B cell (primary cell): ENCODE measurements at regions not wholly inside any gene's neighbourhood (a gene's known extent, or its start where the extent isn't known, plus 50 kb on each side); places are given as distances from the start of the nearest gene placed in this dataset.

ENCODE experiments used
- ATAC-seq: fragments of 200-7000 bp; cut with Tn5 transposase; one replicate; pipeline ENCODE4 v1.10.0; 2021; ENCODE audit warnings: low read depth, mild to moderate bottlenecking, moderate number of reproducible peaks, moderate library complexity
- CTCF ChIA-PET: fragments of 350-600 bp; sonication (Branson Sonifier 250); formaldehyde crosslinking; loops from one replicate; lab custom pipeline; 2021; ENCODE audit warnings: antibody characterized with exemption, inconsistent platforms; lab: Charles Lee
- POLR2A ChIA-PET: fragments of 350-600 bp; sonication (Branson Sonifier 250); formaldehyde crosslinking; loops from one replicate; lab custom pipeline; 2021; ENCODE audit warnings: antibody characterized with exemption; lab: Charles Lee
- DNase-seq: peaks from one replicate; pipeline ENCODE4 v3.0.0; 2013
- H2AFZ ChIP-seq: 2 replicates; pipeline ENCODE4 v1.6.1; 2012; ENCODE audit warnings: mild to moderate bottlenecking, low read depth, low read length; ENCODE audit not compliant: insufficient read depth, poor library complexity, severe bottlenecking
- H3K27ac ChIP-seq, 2 donors: 1 replicate in 1 of 2; 2 replicates in 1 of 2; pipeline ENCODE4 v1.5.1; 2012 to 2013; ENCODE audit warnings: low read length in 2 of 2, mild to moderate bottlenecking in 2 of 2, moderate library complexity in 1 of 2
- H3K27me3 ChIP-seq, 4 experiments: fragments of 200-600 bp in 1 of 4; sonication (generic) in 1 of 4; replicated peaks in 1 of 4; 1 replicate in 2 of 4; 2 replicates in 2 of 4; pipeline versions ENCODE4 v1.6.1 to v1.7.0; 2013 to 2016; ENCODE audit warnings: low read length in 3 of 4, mild to moderate bottlenecking in 2 of 4, mixed read lengths in 1 of 4, moderate library complexity in 1 of 4; ENCODE audit not compliant: insufficient read depth in 4 of 4, control insufficient read depth in 3 of 4; ENCODE audit errors: control extremely low read depth in 1 of 4
- H3K36me3 ChIP-seq, 2 experiments: replicated peaks in 1 of 2; 1 replicate in 1 of 2; 2 replicates in 1 of 2; pipeline versions ENCODE4 v1.6.1 to v1.7.1; 2013; ENCODE audit warnings: low read length in 1 of 2; ENCODE audit not compliant: insufficient read depth in 2 of 2, control insufficient read depth in 1 of 2; ENCODE audit errors: control extremely low read depth in 1 of 2, extremely low read depth in 1 of 2
- H3K4me1 ChIP-seq, 2 donors: fragments of 200-600 bp in 1 of 2; sonication (generic) in 1 of 2; 1 replicate in 1 of 2; 2 replicates in 1 of 2; pipeline versions ENCODE4 v1.5.1 to v1.6.1; 2013 to 2017; ENCODE audit warnings: low read length in 2 of 2; ENCODE audit not compliant: control insufficient read depth in 2 of 2, insufficient read depth in 2 of 2
- H3K4me2 ChIP-seq: replicated peaks from 2 replicates; pipeline ENCODE3; 2012; ENCODE audit warnings: mild to moderate bottlenecking, low read depth, low read length; ENCODE audit not compliant: poor library complexity, severe bottlenecking
- H3K4me3 ChIP-seq, 5 experiments: fragments of 200-600 bp in 1 of 5; sonication (generic) in 1 of 5; 1 replicate in 3 of 5; 2 replicates in 2 of 5; pipeline versions ENCODE4 v1.5.1 to v1.7.0; 2011 to 2016; ENCODE audit warnings: low read length in 4 of 5, mild to moderate bottlenecking in 4 of 5, low read depth in 2 of 5, control low read depth in 1 of 5, moderate library complexity in 1 of 5; ENCODE audit not compliant: insufficient read depth in 1 of 5; ENCODE audit errors: control extremely low read depth in 1 of 5, extremely low read depth in 1 of 5
- H3K79me2 ChIP-seq: fragments of 200-600 bp; sonication (generic); one replicate; pipeline ENCODE4 v1.6.0; 2016; ENCODE audit warnings: low read length; ENCODE audit not compliant: control insufficient read depth, insufficient read depth
- H3K9ac ChIP-seq: fragments of 200-600 bp; sonication (generic); 2 replicates; pipeline ENCODE4 v1.6.1; 2017; ENCODE audit warnings: mild to moderate bottlenecking, low read length, moderate library complexity
- H3K9me3 ChIP-seq, 3 donors: one replicate each; pipeline versions ENCODE4 v1.6.1 to v1.7.1; 2013; ENCODE audit warnings: low read length in 2 of 3; ENCODE audit not compliant: control insufficient read depth in 2 of 3, insufficient read depth in 1 of 3; ENCODE audit errors: control extremely low read depth in 1 of 3
- H4K20me1 ChIP-seq: 2 replicates; pipeline ENCODE4 v1.6.0; 2012; ENCODE audit warnings: mild to moderate bottlenecking, low read length; ENCODE audit not compliant: insufficient read depth, control insufficient read depth, poor library complexity, severe bottlenecking
- H3K27ac Mint-ChIP-seq: one replicate; pipeline ENCODE4 v1.8.0; 2021; ENCODE audit warnings: mixed read lengths
- H3K27me3 Mint-ChIP-seq: one replicate; pipeline ENCODE4 v1.8.0; 2021; ENCODE audit warnings: mixed read lengths
- H3K4me1 Mint-ChIP-seq: one replicate; pipeline ENCODE4 v1.8.0; 2021; ENCODE audit warnings: mixed read lengths
- H3K4me3 Mint-ChIP-seq: one replicate; pipeline ENCODE4 v1.8.0; 2021; ENCODE audit warnings: mixed read lengths
- H3K9me3 Mint-ChIP-seq: one replicate; pipeline ENCODE4 v1.8.0; 2022; ENCODE audit warnings: mixed read lengths; ENCODE audit not compliant: insufficient read depth
- EZH2 ChIP-seq: IDR thresholded peaks from 2 replicates; pipeline ENCODE4 v1.6.1; 2012; ENCODE audit warnings: borderline replicate concordance, low read depth, mild to moderate bottlenecking, moderate library complexity, low read length; ENCODE audit not compliant: insufficient read depth, poor library complexity, severe bottlenecking
- WGBS: methylation state at CpG from one replicate; pipeline ENCODE4 v1.1.5; 2013; ENCODE audit warnings: missing lambda C conversion rate; ENCODE audit not compliant: insufficient coverage; 5-methylcytosine and 5-hydroxymethylcytosine counted together
- intact Hi-C: fragments of 100-400 bp; cut with micrococcal nuclease; formaldehyde crosslinking; loops from one replicate; pipeline ENCODE4 v1.10.0; 2022
- TF ChIP-seq, protein P1 (sequence below): fragments of 200-600 bp; IDR thresholded peaks from one replicate; pipeline ENCODE4 v1.8.0; 2022; ENCODE audit warnings: antibody characterized with exemption, mild to moderate bottlenecking

GRCh38 chr3:144177649-144178048 is 206.0 kb downstream of the DIPK2A start:
- intact Hi-C loops: no loop called here
- CTCF ChIA-PET: no interaction called here

DNA sequence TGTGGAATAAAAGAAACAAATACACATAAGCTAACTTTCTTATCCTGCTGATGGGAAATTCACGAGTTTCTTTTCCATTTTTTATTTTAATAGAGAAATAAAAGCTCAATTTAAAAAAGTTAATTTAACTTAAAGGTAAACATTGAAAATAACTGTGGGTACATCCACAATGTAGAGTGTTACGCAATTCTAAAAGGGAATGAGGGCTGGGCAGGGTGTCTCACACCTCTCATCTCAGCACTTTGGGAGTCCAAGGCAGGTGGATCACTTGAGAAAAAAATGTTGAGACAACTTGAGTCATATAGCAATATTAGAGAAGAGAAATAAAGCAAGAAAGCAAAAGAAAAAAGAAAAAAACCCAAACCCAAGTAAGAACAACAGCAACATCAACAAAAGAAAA is 207.0 kb downstream of the DIPK2A start:
- Histone ChIP-seq H3K27me3 (no peaks in the 10 kb centered on the region), H3K79me2 (no peaks in the 10 kb centered on the region), H3K36me3 (no peaks in the 10 kb centered on the region), H3K4me2 (no peak overlapping the region), H3K9ac (no peak overlapping the region), H3K27ac (no peak overlapping the region), H3K4me3 (no peak overlapping the region), H3K4me1 (no peaks in the 10 kb centered on the region), H2AFZ (no peak overlapping the region), H4K20me1 (no peaks in the 10 kb centered on the region), H3K9me3 (no peaks in the 10 kb centered on the region)
- intact Hi-C loops: no loop called here
- ChIA-PET POLR2A (no interaction called here), CTCF (no interaction called here)
- H3K4me3 Mint-ChIP-seq: no peak overlapping the region
- H3K4me1 Mint-ChIP-seq: no peaks in the 10 kb centered on the region
- no peaks in the 10 kb centered on the region for H3K9me3 Mint-ChIP-seq
- peaks cover 2% of the 10 kb centered on the region for H3K27me3 Mint-ChIP-seq
- DNase-seq (no peak), ATAC-seq (no peak)
- WGBS: no CpG with 5 or more reads among the region's 2 CpGs
- H3K27ac Mint-ChIP-seq: no peak overlapping the region
- no peak for TF ChIP-seq EZH2
- TF ChIP-seq, protein P1, sequence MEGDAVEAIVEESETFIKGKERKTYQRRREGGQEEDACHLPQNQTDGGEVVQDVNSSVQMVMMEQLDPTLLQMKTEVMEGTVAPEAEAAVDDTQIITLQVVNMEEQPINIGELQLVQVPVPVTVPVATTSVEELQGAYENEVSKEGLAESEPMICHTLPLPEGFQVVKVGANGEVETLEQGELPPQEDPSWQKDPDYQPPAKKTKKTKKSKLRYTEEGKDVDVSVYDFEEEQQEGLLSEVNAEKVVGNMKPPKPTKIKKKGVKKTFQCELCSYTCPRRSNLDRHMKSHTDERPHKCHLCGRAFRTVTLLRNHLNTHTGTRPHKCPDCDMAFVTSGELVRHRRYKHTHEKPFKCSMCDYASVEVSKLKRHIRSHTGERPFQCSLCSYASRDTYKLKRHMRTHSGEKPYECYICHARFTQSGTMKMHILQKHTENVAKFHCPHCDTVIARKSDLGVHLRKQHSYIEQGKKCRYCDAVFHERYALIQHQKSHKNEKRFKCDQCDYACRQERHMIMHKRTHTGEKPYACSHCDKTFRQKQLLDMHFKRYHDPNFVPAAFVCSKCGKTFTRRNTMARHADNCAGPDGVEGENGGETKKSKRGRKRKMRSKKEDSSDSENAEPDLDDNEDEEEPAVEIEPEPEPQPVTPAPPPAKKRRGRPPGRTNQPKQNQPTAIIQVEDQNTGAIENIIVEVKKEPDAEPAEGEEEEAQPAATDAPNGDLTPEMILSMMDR: no peak

More at GRCh38 chr3:144177649-144178048, 206.0 kb downstream of the DIPK2A start:
- Histone ChIP-seq H3K4me2 (no peak overlapping the region), H3K27me3 (no peaks in the 10 kb centered on the region), H2AFZ (no peak overlapping the region), H3K27ac (no peak overlapping the region), H3K4me1 (no peaks in the 10 kb centered on the region), H3K36me3 (no peaks in the 10 kb centered on the region), H3K9me3 (no peaks in the 10 kb centered on the region), H3K79me2 (no peaks in the 10 kb centered on the region), H3K4me3 (no peak overlapping the region), H3K9ac (no peak overlapping the region), H4K20me1 (no peaks in the 10 kb centered on the region)
- DNase-seq: no peak
- TF ChIP-seq, protein P1: no peak
- no peak for TF ChIP-seq EZH2
- Mint-ChIP-seq H3K27me3 (peaks cover 5% of the 10 kb centered on the region), H3K4me3 (no peak overlapping the region), H3K9me3 (no peaks in the 10 kb centered on the region), H3K27ac (no peak overlapping the region), H3K4me1 (no peaks in the 10 kb centered on the region)
- no peak for ATAC-seq
- 100% methylated on average over 1 of the region's 2 CpGs for WGBS
- POLR2A ChIA-PET: no interaction called here
